Myocyte (in vitro differentiated cells): ENCODE measurements at regions not wholly inside any gene's neighbourhood (a gene's known extent, or its start where the extent isn't known, plus 50 kb on each side); places are given as distances from the start of the nearest gene placed in this dataset.

Experiments used
- DNase-seq: peaks from one replicate; pipeline ENCODE4 v3.0.0-alpha.2; 2012; ENCODE audit warnings: low read depth

DNA sequence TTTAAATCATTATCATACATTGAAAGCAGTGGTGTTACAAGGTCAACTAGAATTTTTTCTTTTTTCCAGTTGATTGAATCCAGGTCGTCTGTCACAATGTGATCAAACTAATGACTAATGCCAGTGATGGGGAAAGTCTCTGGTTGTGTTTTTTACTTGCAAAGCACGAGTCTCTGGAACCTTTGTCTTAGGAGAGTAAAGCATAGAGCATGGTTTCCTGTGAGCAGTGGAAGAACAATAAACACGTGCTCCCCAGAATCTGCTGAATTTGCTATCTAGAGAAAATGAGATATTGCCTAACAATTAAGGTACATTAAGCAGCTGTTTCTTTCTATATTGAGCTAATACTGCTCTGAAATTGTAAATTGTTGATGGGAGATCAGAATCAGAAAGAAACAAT, 1332.4 kb upstream of the TMEFF2 start:
- DNase-seq = no peak

DNA sequence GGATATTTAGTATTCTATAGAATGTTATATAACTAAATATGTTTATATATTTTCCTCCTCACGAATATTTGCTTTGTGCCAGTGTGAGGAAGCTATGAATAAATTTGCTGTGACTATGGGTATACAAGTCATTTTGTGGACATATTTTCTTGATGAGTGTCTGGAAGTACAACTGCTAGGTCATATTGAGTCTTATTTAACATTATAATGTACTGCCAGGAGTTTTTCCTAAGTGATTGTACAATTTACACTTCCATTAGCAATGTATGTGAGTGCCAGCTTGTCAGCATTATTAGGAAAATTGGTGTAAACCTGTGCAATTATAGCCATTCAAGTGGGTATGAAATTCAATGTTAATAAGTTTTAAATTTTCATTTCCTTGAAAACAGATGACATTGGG, 1328.9 kb upstream of the TMEFF2 start:
- no peak for DNase-seq

DNA sequence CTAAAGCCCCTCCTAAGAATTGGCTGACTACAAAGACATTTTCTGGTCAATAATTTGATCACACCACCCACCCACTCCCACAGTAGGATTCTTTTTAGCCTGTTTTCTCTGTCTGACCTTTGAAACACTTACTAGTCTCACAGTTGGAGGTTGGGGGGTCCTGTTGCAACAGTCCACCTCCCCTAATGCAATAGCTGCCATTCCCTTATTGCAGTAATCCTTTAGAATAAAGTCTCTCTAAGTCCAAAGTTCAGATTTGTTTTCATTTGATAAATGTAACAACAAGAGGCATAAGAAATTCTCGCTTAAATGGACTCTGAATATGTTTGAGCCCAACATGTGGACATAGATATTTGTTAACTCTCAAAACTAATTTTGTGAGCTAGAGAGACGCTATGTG, 1326.8 kb upstream of the TMEFF2 start:
- DNase-seq = no peak

- no peak for DNase-seq
Observed at GRCh38 chr2:193520709-193521458, 1326.2 kb upstream of the TMEFF2 start.

DNA sequence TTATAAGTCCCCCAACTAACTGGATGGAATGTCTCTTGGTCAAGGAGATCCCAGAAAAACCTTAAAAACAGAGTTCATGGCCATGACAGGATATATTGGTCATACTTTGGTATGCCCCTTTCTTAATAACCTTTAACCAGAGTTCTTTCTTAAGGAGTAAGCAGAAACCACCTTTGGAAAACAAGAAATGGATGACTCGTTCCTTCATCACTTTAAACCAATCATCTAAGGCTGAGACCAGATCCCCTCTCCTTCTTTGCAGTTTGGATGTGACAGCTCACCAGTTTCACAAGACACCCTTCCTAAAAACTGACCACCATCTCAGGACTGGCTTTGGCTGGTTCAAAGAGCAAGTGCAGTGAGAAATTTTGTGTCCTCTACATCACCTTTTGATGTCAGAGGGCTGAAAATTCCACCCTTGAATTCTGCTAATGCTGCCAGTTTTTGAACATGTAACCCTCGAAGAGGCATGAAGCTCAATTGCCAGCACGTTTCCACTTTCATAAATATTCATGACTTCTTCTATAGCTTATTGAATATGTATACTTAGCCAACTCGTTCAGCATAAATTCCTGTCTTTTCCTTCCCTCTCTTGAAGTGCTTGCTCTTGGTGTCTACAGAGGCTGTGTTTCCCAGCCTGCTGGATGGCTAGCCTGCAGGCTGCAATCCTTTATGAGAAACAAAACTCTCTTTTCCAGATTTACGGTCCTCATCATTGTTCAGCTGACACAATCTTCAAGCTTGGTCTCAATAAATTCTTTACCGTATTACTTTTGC, 1323.5 kb upstream of the TMEFF2 start:
- peak; percentile 4 for DNase-seq

- no peak for DNase-seq
Observed at GRCh38 chr2:193517615-193518014, 1322.9 kb upstream of the TMEFF2 start.

GRCh38 chr2:193506035-193506434, 1311.3 kb upstream of the TMEFF2 start:
- no peak for DNase-seq

GRCh38 chr2:193505620-193506019, 1310.9 kb upstream of the TMEFF2 start:
- DNase-seq = no peak

DNA sequence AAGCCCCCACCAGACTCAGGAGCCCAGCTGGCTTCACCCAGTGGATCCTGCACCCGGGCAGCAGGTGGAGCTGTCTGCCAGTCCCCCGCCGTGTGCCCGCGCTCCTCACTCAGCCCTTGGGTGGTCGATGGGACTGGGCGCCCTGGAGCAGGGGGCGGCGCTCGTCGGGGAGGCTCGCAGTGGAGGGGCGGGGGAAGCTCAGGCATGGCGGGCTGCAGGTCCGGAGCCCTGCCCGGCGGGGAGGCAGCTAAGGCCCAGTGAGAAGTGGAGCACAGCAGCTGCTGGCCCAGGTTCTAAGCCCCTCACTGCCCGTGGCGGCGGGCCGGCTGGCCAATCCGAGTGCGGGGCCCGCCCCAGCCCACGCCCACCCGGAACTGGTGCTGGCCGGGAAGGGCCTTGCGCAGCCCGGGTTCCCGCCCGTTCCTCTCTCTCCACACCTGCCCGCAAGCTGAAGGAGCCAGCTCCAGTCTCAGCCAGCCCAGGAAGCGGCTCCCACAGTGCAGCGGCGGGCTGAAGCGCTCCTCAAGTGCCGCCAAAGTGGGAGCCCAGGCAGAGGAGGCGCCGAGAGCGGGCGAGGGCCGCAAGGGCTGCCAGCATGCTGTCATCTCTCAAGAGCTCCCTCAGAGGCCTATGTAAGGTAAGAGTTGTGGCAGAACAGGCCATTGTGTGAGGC, 1307.8 kb upstream of the TMEFF2 start:
- DNase-seq = no peak

DNA sequence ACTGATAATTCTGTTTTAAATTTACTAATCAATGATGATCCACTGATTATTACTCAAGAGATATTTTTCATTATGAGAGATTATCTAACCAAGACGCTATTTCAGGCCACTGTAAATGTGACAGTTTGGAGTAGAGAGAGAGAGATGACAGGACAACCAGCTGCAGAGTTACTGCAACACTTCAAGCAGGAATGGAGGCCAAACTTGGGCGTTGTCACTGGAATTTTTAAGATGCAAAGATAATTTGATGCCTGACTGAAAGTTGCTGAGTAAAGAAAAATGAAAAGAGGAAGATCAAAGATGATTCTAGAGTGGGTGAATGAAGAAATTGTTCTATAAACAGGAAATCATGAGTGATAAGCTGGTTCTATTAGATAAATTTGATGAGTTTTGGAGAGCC, 1302.1 kb upstream of the TMEFF2 start:
- DNase-seq = no peak

DNA sequence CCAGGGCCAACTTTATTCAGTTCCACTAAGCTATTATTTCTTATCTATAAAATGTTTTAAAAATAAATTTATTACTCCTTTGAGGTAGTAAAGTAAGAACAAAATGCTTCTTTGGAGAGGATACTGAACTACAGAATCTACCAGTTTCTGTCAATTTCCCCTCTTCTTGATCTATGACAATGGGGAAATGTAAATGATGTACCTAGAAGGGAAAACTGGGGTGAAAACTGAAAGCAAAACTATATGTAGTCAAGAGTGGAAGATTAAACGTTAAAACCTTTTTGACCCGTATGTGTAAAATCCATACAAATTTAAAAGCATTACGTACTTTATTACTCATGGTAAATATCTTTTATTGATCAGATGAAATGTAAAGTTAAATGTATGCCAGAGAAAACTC, 1287.8 kb upstream of the TMEFF2 start:
- DNase-seq = no peak

GRCh38 chr2:193480187-193480586, 1285.5 kb upstream of the TMEFF2 start:
- DNase-seq = no peak

DNA sequence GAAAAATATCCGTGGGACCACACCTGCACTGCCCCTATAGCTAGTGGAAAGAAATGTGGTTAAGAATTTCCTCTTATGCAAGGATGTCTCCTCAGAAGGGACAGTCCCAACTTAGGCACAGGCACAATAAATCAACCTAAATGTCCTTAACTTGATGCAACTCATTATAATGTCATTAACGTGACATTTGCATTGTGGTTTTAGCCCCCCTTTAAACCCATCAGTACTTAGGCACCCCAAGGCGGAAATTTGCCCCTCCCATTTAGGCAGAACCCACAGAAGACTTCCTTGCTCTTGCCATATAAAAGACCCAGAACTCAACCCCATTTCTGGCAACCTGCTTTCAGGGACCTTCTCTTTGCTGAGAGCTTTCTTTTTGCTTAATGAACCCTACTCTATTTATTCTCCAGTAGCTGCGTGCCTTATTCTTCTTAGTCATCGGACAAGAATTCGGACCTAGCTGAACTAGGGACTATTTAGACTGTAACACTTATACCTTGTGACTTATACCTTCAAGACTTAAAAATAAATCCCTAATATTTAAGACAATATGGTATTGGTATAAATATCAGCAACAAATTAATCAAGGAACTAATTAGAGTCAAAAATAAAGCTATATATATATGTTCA, 1281.6 kb upstream of the TMEFF2 start:
- peak; percentile 3 for DNase-seq

DNA sequence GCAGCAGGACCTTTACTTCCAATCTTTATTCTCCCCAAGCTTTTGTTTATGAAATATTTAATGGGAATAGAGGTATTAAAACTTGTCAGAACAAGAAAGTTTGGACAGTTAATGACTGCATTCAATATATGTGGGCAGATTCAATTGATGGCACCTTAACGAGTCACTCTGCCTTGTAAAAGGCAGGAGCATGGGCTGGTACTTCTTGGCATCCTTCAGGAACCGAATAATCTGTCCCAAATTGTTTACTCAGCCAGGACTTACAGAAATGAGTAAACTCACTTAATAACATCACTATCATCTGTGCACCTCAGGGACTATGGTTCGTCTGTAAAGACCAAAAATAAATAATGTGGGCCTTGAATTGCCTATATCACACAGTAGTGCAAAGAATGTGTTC, 1280.3 kb upstream of the TMEFF2 start:
- no peak for DNase-seq

DNA sequence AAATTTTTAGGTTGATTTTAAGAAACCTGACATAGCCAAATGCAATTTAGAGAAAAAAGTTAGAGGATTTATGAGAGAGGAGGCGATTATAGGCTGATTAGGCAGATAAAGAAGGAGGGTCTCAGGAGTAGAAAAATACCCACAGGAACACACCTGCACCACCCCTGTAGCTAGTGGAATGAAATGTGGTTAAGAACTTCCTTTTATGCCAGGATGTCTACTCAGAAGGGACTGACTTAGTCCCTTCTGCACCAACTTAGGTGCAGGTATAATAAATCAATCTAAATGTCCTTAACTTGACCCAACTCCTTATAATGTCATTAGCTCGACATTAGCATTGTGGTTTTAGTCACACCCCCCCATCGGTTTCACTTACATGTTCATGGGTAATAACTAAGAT, 1274.5 kb upstream of the TMEFF2 start:
- DNase-seq = no peak

DNA sequence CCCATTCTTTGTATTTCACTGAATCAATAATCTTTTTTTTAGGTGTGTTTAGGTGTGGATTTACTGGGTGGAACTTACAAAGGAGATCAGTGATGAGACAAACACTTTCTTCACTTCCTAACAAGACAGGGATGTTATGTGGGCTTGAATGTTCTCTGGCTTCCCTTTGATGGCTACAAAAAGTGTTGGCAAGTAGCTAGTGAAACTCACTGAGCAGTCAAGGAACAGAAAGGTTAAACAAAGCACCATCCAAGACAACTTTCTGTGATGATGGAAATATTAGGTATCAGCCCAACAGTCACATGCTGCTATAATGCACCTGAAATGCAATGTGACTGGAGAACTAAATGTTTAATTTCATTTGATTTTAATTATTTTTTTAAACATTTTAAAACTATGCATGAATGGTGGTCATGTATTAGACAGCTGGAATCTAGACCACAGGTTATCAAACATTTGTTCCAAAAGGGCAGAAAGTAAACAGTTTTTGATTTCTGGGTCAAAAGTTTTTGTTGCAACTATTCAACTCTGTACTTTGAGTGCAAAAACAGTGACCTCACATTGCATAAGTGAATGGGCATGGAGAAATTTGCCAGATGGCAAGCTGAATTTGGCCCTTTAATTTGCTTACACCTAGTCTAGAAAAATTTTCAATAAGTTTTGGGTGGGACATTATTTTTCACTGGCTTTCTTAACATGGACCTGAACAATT, 1272.7 kb upstream of the TMEFF2 start:
- no peak for DNase-seq

DNA sequence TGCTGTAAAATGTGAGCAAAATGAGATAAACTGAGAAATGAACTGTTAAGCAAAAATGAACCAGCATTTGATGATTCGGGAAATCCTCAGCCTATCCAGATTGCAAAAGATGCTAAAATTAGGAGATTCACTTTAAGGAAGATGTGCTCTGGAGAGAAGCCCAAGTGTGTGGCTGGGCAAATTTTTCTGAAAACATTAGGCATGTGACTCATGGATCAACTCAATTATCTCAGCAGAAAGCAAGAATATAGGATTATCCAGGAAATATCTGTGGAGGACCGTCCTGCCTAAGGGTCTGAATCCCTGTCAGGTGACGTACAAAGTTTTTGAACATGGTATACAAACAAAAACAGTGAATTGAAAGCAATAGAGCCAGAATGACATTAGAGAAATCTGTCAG, 1268.3 kb upstream of the TMEFF2 start:
- peak; percentile 8 for DNase-seq

- DNase-seq = peak; percentile 23
Observed at GRCh38 chr2:193462411-193462810, 1267.7 kb upstream of the TMEFF2 start.

GRCh38 chr2:193461431-193461934, 1266.8 kb upstream of the TMEFF2 start:
- DNase-seq = no peak

DNA sequence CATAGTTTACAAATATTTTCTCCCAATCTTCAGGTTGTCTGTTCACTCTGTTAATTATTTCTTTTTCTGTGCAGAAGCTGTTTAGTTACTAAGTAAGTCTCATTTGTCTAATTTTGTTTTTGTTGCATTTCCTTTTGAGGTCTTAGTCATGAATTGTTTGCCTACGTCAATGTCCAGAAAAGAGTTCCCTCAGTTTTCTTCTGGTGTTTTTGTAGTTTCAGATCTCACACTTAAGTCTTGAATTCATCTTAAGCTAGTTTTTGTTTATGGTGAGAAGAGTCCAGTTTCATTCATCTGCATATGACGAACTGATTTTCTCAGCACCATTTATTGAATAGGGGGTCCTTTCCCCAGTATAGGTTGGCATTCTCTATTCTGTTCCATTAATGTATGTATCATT, 1252.2 kb upstream of the TMEFF2 start:
- no peak for DNase-seq

GRCh38 chr2:193442293-193442692, 1247.6 kb upstream of the TMEFF2 start:
- DNase-seq = no peak
